Nucleus accumbens (tissue), 56 donors: ENCODE measurements at regions not wholly inside any gene's neighbourhood (a gene's known extent, or its start where the extent isn't known, plus 50 kb on each side); places are given as distances from the start of the nearest gene placed in this dataset.

Source experiments
- DNase-seq, 56 donors: peaks; one replicate each; lab custom pipeline; 2025; lab: John Stamatoyannopoulos, UW

DNA sequence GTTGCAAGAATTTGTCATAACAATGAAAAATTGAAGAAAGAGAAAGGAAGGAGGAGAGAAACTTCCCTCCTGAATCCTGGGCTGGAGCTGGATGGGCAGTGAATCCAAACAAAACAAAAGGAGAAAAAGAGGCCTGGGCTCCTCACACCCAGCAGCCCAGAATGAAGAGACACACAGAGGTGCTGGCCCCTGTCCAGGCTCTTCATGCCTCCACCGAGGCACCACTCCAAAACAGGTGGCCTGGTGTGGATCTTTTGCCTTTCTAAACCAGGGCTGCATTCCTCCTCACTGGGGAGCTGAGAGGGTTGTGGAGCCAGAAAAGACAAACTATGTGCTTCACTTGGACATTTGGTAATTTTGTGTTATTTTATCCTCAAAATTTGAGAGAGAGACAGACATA lies 76.0 kb downstream of the FAM124B start:
- DNase-seq, result no peak

DNA sequence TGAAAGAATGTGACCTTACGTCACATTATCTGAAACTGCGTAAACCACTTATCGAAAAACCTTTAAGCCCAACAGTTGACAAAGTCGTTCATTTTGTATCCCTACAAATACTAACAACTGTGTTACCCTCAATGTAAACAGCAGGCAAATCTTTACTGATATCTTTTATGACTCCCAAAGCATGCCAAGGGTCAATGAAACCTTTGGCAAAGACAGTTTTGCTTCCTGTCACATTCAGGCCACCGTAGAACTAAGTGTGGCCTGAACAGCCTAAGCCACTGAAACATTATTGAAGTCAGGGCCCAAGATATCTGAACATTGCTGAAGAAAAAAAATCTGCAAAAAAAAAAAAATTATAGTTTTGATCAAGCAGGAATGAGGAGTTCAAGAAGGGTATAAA lies 77.3 kb downstream of the FAM124B start:
- no peak for DNase-seq

DNA sequence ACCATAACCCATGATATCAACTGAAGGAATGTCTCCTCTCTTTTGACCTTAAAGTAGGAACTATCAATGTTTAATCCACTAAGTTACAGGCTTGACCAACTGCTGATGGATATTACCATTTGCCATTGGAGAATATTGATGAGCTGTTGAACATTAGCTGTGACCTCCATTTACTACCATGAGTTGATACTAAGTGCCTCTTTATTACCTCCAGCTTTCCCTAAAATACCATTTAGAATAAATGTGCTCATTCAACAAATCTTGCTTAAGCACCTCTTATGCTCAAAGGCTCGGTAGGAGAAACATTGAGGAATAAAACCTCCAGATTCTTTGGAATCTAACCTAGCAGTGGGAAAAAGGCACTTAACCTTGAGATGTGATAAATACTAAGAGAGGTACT lies 81.2 kb downstream of the FAM124B start:
- DNase-seq, result no peak

DNA sequence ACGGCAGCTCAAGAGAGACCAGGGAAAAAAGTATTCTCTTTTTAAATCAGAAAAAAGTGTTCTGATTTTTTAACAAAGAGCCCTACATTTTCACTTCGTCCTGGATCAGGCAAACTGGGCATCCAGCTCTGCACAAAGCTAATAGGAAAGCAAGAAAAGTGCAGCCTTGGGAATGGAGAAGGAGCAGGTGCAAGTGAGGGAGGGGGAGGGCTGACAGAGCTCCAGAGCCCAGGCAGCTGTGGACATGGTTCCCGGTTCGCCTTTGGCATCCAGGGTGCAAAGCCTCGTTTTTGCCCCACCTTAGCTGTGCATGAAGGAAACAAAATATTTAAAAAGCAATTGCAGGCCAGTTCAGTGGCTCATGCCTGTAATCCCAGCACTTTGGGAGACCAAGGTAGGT lies 82.2 kb downstream of the FAM124B start:
- DNase-seq, result no peak

DNA sequence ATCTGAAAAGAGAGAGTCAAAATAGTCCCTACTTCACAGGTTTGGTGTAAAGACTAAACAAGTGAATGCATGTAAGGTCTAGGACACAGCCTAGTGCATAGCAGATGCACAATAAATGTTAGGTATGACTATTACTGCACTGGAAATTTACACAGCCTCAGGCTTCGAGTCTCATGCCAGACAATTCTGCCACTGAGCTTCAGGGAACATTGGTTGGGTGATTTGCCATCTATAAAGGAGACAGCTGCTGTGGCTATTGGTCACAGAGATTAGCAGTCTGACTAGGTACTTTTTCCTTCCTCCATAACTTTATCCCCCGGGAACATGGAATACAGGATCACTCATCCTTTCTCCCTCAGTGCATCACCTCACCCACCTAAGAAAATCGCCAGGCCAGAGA lies 89.2 kb downstream of the FAM124B start:
- no peak for DNase-seq

DNA sequence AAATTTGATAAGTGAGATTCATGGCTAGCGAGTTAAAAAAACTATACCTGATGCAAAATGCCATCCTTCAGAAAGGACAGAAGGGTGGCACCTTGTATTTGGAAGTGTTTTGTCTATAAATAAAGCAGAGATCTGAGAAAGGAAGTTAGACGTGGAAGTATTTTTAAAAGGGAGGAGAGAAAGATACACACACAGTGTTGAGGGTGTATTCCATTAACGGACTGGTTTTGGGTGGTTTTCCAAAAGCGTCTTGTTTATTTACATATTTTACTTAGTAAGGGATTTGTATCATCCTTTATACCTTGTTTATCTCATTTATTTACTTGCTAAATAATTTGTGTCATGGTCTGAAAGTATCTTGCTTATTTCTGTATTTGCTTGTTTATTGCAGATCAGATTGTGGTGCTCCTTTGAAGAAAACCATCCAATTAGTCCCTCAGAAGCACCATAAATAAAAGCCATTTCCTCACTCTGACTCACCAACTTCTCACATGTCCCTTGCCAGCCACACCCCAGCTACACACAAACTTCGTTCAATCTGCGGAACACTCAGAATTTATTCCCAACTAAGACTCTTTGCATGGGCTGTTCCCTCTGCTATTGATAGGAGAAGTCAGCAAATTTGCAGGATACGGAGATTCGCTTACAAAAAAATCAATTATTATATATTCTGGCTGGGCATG lies 90.8 kb downstream of the FAM124B start:
- DNase-seq, result no peak

DNA sequence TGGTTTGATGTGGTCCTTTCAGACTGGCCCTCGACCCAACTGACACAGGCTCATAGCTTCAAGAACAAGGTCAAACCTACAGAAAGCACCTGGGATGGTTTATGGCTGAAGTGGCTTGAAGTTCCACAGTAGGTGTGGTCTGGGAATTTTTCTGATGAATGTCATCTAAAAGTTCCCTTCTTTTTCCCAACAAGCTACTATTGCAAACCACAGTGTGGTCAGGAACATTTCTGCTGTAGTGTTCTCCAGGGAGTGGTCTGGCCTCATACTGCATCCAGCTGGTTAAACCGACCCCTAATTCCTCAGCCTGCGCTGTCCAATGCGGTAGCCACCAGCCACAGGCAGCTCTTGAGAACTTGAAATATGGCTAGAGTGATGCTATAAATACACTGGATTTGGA lies 92.7 kb downstream of the FAM124B start:
- no peak for DNase-seq

GRCh38 chr2:224308272-224308911 lies 93.5 kb downstream of the FAM124B start:
- DNase-seq, result no peak

DNA sequence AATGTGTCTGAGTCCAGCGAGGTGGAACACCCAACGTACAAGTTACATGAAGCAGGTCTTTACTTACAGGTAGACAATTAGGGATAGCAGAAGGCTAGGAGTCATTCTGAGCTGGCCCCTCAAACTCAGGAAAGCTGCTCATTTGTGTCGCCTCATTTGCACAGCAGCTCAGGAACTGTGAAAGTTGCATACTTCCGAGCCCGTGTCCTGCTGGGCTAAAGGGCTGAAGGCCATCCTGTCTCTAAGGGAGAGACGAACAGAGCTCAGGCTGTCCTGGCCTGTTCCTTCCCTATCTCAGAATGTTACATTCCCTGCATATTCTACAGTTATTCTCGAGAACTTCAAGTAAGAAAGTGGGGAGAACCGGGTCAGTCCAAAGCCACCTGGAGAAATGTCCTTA lies 99.0 kb downstream of the FAM124B start:
- no peak for DNase-seq

- DNase-seq, result no peak
Measured at GRCh38 chr2:224293976-224294375, 107.9 kb downstream of the FAM124B start.

GRCh38 chr2:224287531-224287930 lies 114.4 kb downstream of the FAM124B start:
- no peak for DNase-seq

- no peak for DNase-seq
Measured at GRCh38 chr2:224286923-224287322, 115.0 kb downstream of the FAM124B start.

GRCh38 chr2:224284134-224284946 lies 117.6 kb downstream of the FAM124B start:
- DNase-seq, result peak in 5 of 56 donors; percentile 2 to 22 (median 6)

DNA sequence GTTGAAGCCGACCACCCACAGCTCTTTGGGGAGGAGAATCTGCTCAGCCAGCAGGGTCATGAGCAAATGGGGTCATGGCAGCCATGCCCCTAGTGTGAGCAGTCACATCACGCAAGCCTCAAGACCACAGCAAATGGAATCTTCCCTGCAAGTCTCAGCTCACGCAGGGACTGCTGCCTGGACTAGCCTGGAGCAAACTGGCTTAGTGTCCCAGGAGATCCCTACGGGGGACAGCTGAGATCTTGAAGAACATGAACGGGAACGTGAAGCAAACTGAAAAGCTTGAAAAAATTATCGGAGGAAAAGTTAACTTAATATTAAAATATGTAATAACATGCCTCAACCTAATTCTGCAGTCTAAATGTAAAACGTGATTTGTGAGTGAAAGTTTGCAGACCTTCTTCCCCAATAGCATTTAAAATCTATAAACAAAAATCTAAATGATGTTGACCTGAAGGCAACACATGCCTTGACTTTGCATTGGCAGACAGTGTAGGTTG lies 118.4 kb downstream of the FAM124B start:
- no peak for DNase-seq

DNA sequence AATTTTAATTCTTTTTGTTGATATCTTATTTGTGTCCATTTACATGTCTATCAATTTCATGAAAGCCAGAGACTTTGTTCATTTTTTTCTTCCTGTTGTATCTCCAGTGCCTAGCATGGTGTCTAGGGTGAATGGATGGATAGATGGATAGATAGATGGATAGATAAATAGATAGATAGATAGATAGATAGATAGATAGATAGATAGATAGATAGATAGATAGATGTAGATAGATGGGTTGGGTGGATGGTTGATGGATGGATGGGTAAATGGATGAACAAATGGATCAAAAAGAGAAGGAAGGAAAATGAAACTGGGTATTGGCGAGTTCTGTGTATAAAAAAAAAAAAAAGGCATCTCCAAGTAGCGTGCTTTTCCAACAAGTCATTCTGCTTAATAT lies 120.5 kb downstream of the FAM124B start:
- no peak for DNase-seq

DNA sequence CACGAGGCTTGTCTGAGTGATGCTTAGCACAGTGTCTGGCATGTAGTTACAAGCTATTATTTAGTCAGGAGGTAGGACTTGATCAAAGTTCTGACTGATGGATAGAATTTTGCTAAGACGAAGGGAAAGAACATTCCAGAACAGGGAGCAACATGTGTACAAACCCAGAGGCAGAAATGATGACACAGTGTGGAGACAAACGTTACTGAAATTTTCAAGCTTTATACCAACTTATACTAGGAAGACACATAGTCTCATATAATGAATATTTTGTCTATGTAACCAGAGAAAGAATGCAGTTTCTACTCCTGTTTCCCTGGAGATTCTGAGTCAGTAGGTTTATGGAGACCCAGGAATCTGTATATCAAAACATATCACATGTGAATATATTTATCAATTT lies 123.4 kb downstream of the FAM124B start:
- no peak for DNase-seq

- DNase-seq, result no peak
Measured at GRCh38 chr2:224276251-224276650, 125.7 kb downstream of the FAM124B start.

DNA sequence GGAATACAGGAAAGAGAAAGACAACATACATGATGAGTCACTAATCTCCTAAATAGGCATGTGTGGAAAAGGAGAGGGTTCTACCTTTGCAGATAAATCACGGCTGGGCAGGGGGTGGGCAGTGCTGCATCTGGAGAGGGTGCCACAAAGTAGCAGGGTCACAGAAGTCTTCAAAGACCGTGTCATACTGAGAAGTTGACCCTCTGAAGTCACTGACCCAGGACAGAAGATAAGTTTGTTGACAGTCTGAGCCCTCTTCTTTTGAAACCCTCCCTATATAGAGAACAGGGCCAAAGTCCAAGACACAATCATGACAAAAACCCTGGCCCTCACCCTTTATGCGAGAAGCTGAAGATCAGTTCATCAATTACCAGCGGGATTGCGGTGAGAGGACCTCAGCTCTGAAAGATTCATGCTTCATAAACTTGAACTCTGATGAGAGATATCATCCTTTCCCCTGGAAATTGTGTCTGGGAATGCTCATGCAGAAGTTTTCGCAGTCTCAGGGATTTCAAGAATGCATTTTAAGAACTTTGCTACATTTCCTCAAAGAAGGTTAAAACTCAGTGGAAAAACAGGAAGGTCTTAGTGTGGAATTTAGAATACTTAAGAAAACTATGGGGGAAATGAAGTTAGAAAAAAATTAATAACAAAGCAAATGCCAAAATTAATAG lies 129.5 kb downstream of the FAM124B start:
- DNase-seq, result no peak

DNA sequence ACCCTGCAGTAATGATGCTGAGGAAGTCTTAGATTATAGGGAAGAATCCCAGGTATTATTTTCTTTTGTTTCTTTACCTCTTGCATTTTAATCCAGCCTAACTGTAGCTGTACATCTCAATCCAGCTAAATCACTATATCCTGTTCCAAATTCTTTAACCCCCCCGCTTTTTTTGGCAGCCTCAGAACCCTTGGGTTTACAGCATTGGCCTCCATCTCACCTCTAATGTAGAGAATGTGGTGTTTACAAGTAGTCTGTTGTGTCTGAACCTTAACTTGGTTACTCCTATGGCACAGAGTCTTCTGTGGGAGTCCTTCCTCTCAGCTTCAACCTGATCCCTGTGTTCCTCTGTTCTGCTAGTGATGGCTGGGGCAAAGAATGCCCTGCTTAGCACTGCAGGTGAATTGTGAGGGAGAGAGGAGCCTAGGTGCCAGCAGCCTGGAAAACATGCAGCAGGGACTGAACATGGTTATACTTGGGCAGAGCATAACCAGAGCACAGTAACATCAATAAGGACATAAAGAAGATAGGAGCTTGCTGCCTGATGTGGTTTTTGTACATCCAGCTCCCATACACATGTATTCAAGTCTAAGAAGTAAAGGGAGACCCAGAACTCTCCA lies 130.2 kb downstream of the FAM124B start:
- DNase-seq, result no peak

GRCh38 chr2:224268441-224268840 lies 133.5 kb downstream of the FAM124B start:
- DNase-seq, result no peak
